ENCODE measurements at regions not wholly inside any gene's neighbourhood (a gene's known extent, or its start where the extent isn't known, plus 50 kb on each side); places are given as distances from the start of the nearest gene placed in this dataset.

DNA sequence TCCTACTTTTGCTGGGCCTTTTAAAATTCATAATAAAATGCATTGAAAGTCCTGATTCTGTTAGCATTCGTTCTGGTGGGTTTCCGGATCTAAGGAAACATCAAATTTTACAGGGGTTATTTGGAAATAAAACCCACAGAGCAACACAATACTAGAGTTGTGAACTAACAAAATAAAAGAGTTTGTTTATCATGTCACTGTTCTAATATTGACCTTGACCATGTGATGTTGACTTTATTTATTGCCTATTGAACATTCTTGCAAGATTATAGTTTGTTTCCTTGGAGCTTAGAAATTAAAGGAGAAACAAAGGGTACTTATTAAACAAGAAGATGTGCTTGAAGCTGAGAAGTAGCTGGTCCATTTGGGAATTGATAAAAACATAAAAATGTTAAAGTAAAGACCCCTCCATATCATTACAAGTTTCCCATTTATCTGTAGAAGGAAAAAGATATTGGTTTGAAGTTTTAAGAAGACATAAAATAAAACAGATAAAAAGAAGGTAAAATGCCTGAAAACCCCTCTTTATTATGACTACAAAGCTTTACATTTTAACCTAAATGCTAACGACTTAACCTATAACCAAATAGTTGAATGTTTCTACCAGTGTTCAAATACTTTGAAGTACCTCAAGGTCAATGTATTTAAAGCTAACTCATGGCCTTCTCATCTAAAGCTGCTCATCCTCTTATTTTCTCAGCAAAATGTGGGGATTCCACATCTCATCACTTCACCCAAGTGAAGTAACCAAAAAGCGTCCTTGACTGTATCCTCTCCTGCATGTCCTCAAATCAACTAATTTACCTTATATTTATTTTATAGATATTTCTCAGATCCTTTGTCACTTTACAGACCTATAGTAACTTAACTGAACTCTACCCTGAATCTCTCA, 179.6 kb downstream of the GASK1B start:
- TF ChIP-seq, protein P1, sequence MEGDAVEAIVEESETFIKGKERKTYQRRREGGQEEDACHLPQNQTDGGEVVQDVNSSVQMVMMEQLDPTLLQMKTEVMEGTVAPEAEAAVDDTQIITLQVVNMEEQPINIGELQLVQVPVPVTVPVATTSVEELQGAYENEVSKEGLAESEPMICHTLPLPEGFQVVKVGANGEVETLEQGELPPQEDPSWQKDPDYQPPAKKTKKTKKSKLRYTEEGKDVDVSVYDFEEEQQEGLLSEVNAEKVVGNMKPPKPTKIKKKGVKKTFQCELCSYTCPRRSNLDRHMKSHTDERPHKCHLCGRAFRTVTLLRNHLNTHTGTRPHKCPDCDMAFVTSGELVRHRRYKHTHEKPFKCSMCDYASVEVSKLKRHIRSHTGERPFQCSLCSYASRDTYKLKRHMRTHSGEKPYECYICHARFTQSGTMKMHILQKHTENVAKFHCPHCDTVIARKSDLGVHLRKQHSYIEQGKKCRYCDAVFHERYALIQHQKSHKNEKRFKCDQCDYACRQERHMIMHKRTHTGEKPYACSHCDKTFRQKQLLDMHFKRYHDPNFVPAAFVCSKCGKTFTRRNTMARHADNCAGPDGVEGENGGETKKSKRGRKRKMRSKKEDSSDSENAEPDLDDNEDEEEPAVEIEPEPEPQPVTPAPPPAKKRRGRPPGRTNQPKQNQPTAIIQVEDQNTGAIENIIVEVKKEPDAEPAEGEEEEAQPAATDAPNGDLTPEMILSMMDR (conservative IDR thresholded peaks at IDR 0.05; ENCODE audit: low read depth in 2 of 2): no peak
- TF ChIP-seq POLR2AphosphoS5 (IDR thresholded peaks at IDR 0.05; ENCODE audit: low read depth) (no peak), ZNF114 (CRISPR knock-in tag; IDR thresholded peaks at IDR 0.05) (no peak)
- TF ChIP-seq, protein P2, sequence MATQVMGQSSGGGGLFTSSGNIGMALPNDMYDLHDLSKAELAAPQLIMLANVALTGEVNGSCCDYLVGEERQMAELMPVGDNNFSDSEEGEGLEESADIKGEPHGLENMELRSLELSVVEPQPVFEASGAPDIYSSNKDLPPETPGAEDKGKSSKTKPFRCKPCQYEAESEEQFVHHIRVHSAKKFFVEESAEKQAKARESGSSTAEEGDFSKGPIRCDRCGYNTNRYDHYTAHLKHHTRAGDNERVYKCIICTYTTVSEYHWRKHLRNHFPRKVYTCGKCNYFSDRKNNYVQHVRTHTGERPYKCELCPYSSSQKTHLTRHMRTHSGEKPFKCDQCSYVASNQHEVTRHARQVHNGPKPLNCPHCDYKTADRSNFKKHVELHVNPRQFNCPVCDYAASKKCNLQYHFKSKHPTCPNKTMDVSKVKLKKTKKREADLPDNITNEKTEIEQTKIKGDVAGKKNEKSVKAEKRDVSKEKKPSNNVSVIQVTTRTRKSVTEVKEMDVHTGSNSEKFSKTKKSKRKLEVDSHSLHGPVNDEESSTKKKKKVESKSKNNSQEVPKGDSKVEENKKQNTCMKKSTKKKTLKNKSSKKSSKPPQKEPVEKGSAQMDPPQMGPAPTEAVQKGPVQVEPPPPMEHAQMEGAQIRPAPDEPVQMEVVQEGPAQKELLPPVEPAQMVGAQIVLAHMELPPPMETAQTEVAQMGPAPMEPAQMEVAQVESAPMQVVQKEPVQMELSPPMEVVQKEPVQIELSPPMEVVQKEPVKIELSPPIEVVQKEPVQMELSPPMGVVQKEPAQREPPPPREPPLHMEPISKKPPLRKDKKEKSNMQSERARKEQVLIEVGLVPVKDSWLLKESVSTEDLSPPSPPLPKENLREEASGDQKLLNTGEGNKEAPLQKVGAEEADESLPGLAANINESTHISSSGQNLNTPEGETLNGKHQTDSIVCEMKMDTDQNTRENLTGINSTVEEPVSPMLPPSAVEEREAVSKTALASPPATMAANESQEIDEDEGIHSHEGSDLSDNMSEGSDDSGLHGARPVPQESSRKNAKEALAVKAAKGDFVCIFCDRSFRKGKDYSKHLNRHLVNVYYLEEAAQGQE (IDR thresholded peaks at IDR 0.05; ENCODE audit: unreplicated experiment): no peak
- TF ChIP-seq, protein P3, sequence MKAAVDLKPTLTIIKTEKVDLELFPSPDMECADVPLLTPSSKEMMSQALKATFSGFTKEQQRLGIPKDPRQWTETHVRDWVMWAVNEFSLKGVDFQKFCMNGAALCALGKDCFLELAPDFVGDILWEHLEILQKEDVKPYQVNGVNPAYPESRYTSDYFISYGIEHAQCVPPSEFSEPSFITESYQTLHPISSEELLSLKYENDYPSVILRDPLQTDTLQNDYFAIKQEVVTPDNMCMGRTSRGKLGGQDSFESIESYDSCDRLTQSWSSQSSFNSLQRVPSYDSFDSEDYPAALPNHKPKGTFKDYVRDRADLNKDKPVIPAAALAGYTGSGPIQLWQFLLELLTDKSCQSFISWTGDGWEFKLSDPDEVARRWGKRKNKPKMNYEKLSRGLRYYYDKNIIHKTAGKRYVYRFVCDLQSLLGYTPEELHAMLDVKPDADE (IDR thresholded peaks at IDR 0.05): no peak
